HG03442 (cell line): ENCODE measurements at regions not wholly inside any gene's neighbourhood (a gene's known extent, or its start where the extent isn't known, plus 50 kb on each side); places are given as distances from the start of the nearest gene placed in this dataset.
"Not testable (repeated sequence)": the region's sequence is repeated elsewhere in the genome, so short reads cannot be mapped to it uniquely, and the experiment has no call there.

ENCODE experiments used
- ATAC-seq: cut with Tn5 transposase; IDR thresholded peaks from one replicate; pipeline ENCODE4 v1.9.1; 2021; ENCODE audit warnings: mild to moderate bottlenecking, moderate library complexity; ENCODE audit not compliant: unreplicated experiment

GRCh38 chrX:65971151-65971550, 68.7 kb downstream of the VSIG4 start:
- ATAC-seq: no peak

GRCh38 chrX:65967159-65967558, 72.7 kb downstream of the VSIG4 start:
- ATAC-seq: not testable (repeated sequence)

- ATAC-seq: no peak
Measured at GRCh38 chrX:65961714-65962113, 78.2 kb downstream of the VSIG4 start.

GRCh38 chrX:65948103-65948502, 91.8 kb downstream of the VSIG4 start:
- ATAC-seq: no peak

GRCh38 chrX:65941775-65942174, 98.1 kb downstream of the VSIG4 start:
- ATAC-seq: no peak

GRCh38 chrX:65933085-65933589, 106.7 kb downstream of the VSIG4 start:
- ATAC-seq: no peak

- no peak for ATAC-seq
Measured at GRCh38 chrX:65932173-65933084, 107.5 kb downstream of the VSIG4 start.

GRCh38 chrX:65928522-65928921, 111.4 kb downstream of the VSIG4 start:
- no peak for ATAC-seq

- ATAC-seq: not testable (repeated sequence)
Measured at GRCh38 chrX:65927386-65927785, 112.5 kb downstream of the VSIG4 start.

GRCh38 chrX:65926095-65927019, 113.5 kb downstream of the VSIG4 start:
- ATAC-seq: peak; percentile 85

- no peak for ATAC-seq
Measured at GRCh38 chrX:65925592-65925991, 114.3 kb downstream of the VSIG4 start.

GRCh38 chrX:65925005-65925404, 114.9 kb downstream of the VSIG4 start:
- ATAC-seq: no peak

- no peak for ATAC-seq
Measured at GRCh38 chrX:65921363-65921762, 118.5 kb downstream of the VSIG4 start.

- no peak for ATAC-seq
Measured at GRCh38 chrX:65920620-65921019, 119.3 kb downstream of the VSIG4 start.

GRCh38 chrX:65910899-65911298, 129.0 kb downstream of the VSIG4 start:
- ATAC-seq: no peak

- ATAC-seq: no peak
Measured at GRCh38 chrX:65903750-65904149, 136.1 kb downstream of the VSIG4 start.

- no peak for ATAC-seq
Measured at GRCh38 chrX:65902011-65902410, 137.9 kb downstream of the VSIG4 start.

- ATAC-seq: no peak
Measured at GRCh38 chrX:65900850-65901844, 138.7 kb downstream of the VSIG4 start.

- ATAC-seq: no peak
Measured at GRCh38 chrX:65894133-65894532, 145.7 kb downstream of the VSIG4 start.

GRCh38 chrX:65891817-65892216, 148.1 kb downstream of the VSIG4 start:
- not testable (repeated sequence) for ATAC-seq
